Epithelial cell of prostate (primary cell): ENCODE measurements at regions not wholly inside any gene's neighbourhood (a gene's known extent, or its start where the extent isn't known, plus 50 kb on each side); places are given as distances from the start of the nearest gene placed in this dataset.
"Not testable (repeated sequence)": the region's sequence is repeated elsewhere in the genome, so short reads cannot be mapped to it uniquely, and the experiment has no call there.

Experiments
- DNase-seq: peaks from one replicate; pipeline ENCODE4 v3.0.0-alpha.2; 2011; ENCODE audit warnings: low read depth, low spot score
- H3K27ac ChIP-seq: fragments of 450-650 bp; 2 replicates; pipeline ENCODE4 v1.5.1; 2017; ENCODE audit warnings: mild to moderate bottlenecking

DNA sequence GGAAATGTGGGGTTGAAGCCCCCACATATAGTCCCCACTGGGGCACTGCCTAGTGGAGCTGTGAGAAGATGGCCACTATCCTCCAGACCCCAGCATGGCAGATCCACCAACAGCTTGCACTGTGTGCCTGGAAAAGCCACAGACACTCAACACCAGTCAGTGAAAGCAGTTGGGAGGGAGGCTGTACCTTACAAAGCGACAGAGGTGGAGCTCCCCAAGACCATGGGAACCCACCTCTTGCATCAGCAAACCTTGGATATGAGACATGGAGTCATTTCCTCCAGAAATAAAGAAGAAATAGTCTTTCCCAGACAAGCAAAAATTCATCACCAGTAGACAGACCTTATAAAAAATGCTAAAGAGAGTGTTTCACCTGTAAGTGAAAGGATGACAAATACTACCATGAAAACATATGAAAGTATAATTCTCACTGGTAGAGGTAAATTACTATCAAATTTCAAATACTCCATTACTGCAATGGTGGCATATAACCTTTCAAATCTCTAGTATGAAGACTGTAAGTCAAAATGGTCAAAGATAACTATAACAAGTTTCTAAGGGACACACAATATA lies 152.6 kb upstream of the EPHA4 start:
- DNase-seq: no peak
- no peak overlapping the region for H3K27ac ChIP-seq

GRCh38 chr2:221724117-221724516 lies 152.0 kb upstream of the EPHA4 start:
- not testable (repeated sequence) for H3K27ac ChIP-seq, DNase-seq

GRCh38 chr2:221716426-221717303 lies 144.6 kb upstream of the EPHA4 start:
- peak; percentile 8 for DNase-seq

GRCh38 chr2:221715523-221716247 lies 143.6 kb upstream of the EPHA4 start:
- DNase-seq: no peak

More at GRCh38 chr2:221716426-221717303, 144.6 kb upstream of the EPHA4 start:
- no peak overlapping the region for H3K27ac ChIP-seq

GRCh38 chr2:221710744-221711143 lies 138.6 kb upstream of the EPHA4 start:
- H3K27ac ChIP-seq: no peak overlapping the region
- no peak for DNase-seq

More at GRCh38 chr2:221715523-221716247, 143.6 kb upstream of the EPHA4 start:
- no peak overlapping the region for H3K27ac ChIP-seq

- DNase-seq: no peak
- no peak overlapping the region for H3K27ac ChIP-seq
These were observed 136.8 kb upstream of the EPHA4 start for GRCh38 chr2:221708902-221709301.

- no peak overlapping the region for H3K27ac ChIP-seq
- DNase-seq: no peak
These were observed 133.2 kb upstream of the EPHA4 start for GRCh38 chr2:221705185-221705877.

- DNase-seq: no peak
- no peak overlapping the region for H3K27ac ChIP-seq
These were observed 132.3 kb upstream of the EPHA4 start for GRCh38 chr2:221704442-221704841.

GRCh38 chr2:221693365-221693764 lies 121.3 kb upstream of the EPHA4 start:
- H3K27ac ChIP-seq: no peak overlapping the region
- DNase-seq: no peak

- H3K27ac ChIP-seq: no peak overlapping the region
- no peak for DNase-seq
These were observed 119.5 kb upstream of the EPHA4 start for GRCh38 chr2:221691571-221691970.

- DNase-seq: no peak
These were observed 117.0 kb upstream of the EPHA4 start for GRCh38 chr2:221689140-221689539.

DNA sequence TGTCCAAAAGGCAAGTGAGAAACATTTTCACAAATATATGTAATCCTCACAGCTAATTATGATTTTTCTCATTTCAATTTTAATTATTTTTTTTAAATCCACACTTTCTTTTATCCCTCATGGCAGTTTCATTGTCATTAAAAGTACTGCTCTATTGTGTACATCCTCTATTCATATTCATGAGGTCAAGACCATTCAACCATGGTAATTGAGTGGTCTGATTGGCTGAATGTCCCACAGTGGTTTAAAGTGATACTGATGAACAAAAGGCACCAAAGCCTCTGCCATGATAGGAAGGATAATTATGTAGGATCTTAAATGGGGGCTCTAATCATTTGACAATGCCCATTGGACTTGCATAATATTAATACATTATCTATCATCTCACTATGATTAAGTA lies 108.4 kb upstream of the EPHA4 start:
- DNase-seq: no peak
- H3K27ac ChIP-seq: no peak overlapping the region

More at GRCh38 chr2:221689140-221689539, 117.0 kb upstream of the EPHA4 start:
- no peak overlapping the region for H3K27ac ChIP-seq

DNA sequence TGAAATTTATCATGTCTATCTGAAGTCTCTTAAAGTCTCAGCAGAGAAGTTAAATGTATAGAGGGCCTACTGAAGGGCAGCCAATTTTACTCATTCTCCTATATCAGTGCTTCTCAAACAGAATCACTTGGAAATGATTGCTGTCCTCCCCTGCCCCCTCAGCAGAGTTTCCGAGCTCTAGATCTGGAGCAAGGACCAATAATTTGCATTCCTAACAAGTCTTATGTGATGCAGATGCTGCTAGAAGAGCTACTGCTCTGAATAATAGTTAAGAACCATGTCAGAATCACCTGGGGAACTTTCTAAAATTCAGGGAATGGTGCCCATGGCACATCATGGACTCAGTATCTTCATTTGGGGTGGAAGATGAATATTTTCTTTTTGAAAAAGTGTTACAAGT lies 105.6 kb upstream of the EPHA4 start:
- H3K27ac ChIP-seq: no peak overlapping the region
- no peak for DNase-seq

GRCh38 chr2:221676566-221677172 lies 104.6 kb upstream of the EPHA4 start:
- H3K27ac ChIP-seq: no peak overlapping the region
- DNase-seq: peak; percentile 20

DNA sequence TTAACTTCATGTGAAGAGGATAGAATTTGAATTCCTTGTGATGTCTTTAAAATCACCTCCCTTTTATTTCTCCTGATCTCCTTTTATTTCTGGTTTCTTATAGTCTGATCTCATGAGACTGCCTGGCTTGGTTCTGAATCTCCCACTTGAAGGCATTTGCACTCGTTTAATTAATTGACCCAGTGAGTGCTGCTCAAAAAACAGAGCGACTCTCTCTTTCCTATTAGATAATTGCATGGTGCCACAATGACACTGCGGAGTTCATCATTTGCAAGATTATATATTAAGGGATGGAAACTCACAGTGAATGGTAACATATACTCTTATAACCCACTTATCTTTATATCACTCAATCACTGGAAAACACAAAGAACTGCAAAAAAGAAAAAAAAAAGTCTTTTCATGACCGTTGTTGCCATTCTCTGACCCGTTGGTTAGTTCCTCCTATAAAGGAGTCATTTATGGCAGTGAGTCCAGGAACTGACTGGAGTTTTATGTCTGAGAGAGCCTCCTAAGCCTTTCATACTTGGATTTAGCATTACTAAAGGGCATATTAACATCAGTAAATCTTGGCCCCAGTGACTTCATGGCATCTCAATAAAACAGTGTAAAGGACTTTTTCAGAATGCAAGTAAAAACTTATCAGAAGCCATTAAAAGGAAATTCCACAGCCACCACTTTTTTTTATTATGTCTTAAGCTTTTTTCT lies 103.3 kb upstream of the EPHA4 start:
- no peak for DNase-seq
- H3K27ac ChIP-seq: no peak overlapping the region

GRCh38 chr2:221674446-221674845 lies 102.3 kb upstream of the EPHA4 start:
- no peak for DNase-seq
- H3K27ac ChIP-seq: no peak overlapping the region

- no peak for DNase-seq
- no peak overlapping the region for H3K27ac ChIP-seq
These were observed 101.1 kb upstream of the EPHA4 start for GRCh38 chr2:221673248-221673647.

- no peak overlapping the region for H3K27ac ChIP-seq
- no peak for DNase-seq
These were observed 99.4 kb upstream of the EPHA4 start for GRCh38 chr2:221671515-221671914.

DNA sequence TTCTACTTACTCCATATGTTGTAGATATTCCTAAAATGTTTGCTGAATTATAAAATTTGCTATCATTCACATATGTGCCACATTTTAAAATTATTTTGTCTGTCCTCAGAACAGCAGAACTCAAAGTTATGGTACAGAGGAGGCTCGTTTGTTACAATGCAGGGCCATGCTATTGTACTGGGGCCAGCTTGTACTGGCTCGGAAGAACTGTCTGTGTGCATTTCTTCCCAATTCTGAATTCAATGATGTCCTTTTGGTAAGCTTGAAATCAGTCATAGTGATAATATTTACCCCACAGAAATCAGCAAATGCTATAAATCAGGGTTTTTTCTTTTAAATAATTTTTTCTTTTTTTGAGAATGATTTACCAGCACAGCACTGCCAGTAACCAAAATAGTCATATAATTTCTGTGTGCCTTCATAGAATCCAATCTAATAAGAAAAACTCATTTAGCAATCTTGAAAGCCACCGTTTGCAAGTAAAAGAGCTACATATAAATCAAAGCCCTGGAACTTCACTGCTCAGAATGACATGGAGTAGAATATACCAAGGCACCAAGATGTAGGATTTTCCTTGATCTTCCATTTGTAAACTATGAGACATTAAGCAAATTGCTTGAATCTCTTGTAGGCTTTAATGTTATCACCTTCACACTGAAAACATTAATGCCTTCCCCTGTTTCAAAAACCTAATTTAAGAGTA lies 90.7 kb upstream of the EPHA4 start:
- DNase-seq: no peak
- H3K27ac ChIP-seq: no peak overlapping the region
